H1 (cell line): ENCODE measurements at regions not wholly inside any gene's neighbourhood (a gene's known extent, or its start where the extent isn't known, plus 50 kb on each side); places are given as distances from the start of the nearest gene placed in this dataset.

Source experiments
- CTCF ChIA-PET: fragments of 300-600 bp; sonication (Branson Sonifier 250); formaldehyde crosslinking; loops from one replicate; lab custom pipeline; 2021; ENCODE audit not compliant: partially characterized antibody; lab: Charles Lee
- POLR2A ChIA-PET: fragments of 300-600 bp; sonication (Branson Sonifier 250); formaldehyde crosslinking; loops from one replicate; lab custom pipeline; 2021; ENCODE audit warnings: inconsistent platforms; ENCODE audit not compliant: partially characterized antibody; lab: Charles Lee
- DNase-seq, 2 experiments: peaks; one replicate each; pipeline versions ENCODE4 v3.0.0 to v3.0.0-alpha.2; 2010 to 2022; ENCODE audit warnings: low spot score in 2 of 2, low read depth in 1 of 2, mixed read lengths in 1 of 2
- FAIRE-seq: peaks from 2 replicates; lab custom pipeline; 2011; peaks lifted over from hg19 to GRCh38; lab: Jason Lieb, UNC
- H2AFZ ChIP-seq: 2 replicates; pipeline ENCODE4 v1.8.1; 2012; ENCODE audit warnings: low read length, inconsistent platforms
- H2AK5ac ChIP-seq: 2 replicates; pipeline ENCODE4 v1.6.1; 2013; ENCODE audit warnings: low read depth, low read length
- H2BK120ac ChIP-seq: replicated peaks from 2 replicates; pipeline ENCODE3; 2013; ENCODE audit warnings: low read depth, low read length, inconsistent platforms
- H2BK12ac ChIP-seq: 2 replicates; pipeline ENCODE4 v1.6.1; 2013; ENCODE audit warnings: low read depth, low read length
- H2BK15ac ChIP-seq: 2 replicates; pipeline ENCODE4 v1.6.1; 2013; ENCODE audit warnings: low read length
- H2BK20ac ChIP-seq: 2 replicates; pipeline ENCODE4 v1.6.1; 2013; ENCODE audit warnings: low read length
- H2BK5ac ChIP-seq: 2 replicates; pipeline ENCODE4 v1.6.1; 2013; ENCODE audit warnings: low read depth, low read length
- H3K14ac ChIP-seq: 2 replicates; pipeline ENCODE4 v1.6.1; 2013; ENCODE audit warnings: inconsistent platforms; ENCODE audit not compliant: insufficient read length
- H3K18ac ChIP-seq: 2 replicates; pipeline ENCODE4 v1.6.1; 2013; ENCODE audit warnings: low read length; ENCODE audit errors: extremely low read depth
- H3K23ac ChIP-seq: 2 replicates; pipeline ENCODE4 v1.6.1; 2013; ENCODE audit warnings: inconsistent platforms; ENCODE audit not compliant: insufficient read length
- H3K23me2 ChIP-seq: 2 replicates; pipeline ENCODE4 v1.6.1; 2013; ENCODE audit warnings: low read depth, low read length
- H3K27ac ChIP-seq: 2 replicates; pipeline ENCODE4 v1.6.1; 2011; ENCODE audit warnings: low read depth, low read length, inconsistent platforms
- H3K27me3 ChIP-seq, 4 experiments: replicated peaks in 1 of 4; 1 replicate in 1 of 4; 2 replicates in 3 of 4; pipeline versions ENCODE4 v1.6.1 to v1.8.1; 2011 to 2013; ENCODE audit warnings: low read length in 3 of 4, mild to moderate bottlenecking in 3 of 4, inconsistent platforms in 2 of 4, mixed read lengths in 2 of 4, moderate library complexity in 1 of 4; ENCODE audit not compliant: control insufficient read depth in 3 of 4, insufficient read depth in 3 of 4; ENCODE audit errors: extremely low read depth in 1 of 4
- H3K36me3 ChIP-seq, 4 experiments: 2 replicates each; pipeline versions ENCODE4 v1.6.1 to v1.8.1; 2011 to 2013; ENCODE audit warnings: mild to moderate bottlenecking in 4 of 4, low read length in 3 of 4, moderate library complexity in 2 of 4, control low read depth in 1 of 4, inconsistent platforms in 1 of 4; ENCODE audit not compliant: insufficient read depth in 4 of 4, control insufficient read depth in 2 of 4
- H3K4ac ChIP-seq: replicated peaks from 2 replicates; pipeline ENCODE3; 2013; ENCODE audit warnings: low read length, low read depth, mixed read lengths, inconsistent platforms; ENCODE audit not compliant: insufficient read length
- H3K4me1 ChIP-seq, 4 experiments: replicated peaks in 1 of 4; 1 replicate in 1 of 4; 2 replicates in 3 of 4; pipeline versions ENCODE4 v1.6.1 to v1.8.1; 2011 to 2013; ENCODE audit warnings: low read length in 3 of 4, inconsistent platforms in 2 of 4, mixed read lengths in 1 of 4; ENCODE audit not compliant: insufficient read depth in 4 of 4, control insufficient read depth in 3 of 4
- H3K4me2 ChIP-seq, 2 experiments: 2 replicates each; pipeline versions ENCODE4 v1.6.1 to v1.8.1; 2011 to 2013; ENCODE audit warnings: low read depth in 2 of 2, low read length in 2 of 2, control low read depth in 1 of 2, inconsistent platforms in 1 of 2, mild to moderate bottlenecking in 1 of 2; ENCODE audit not compliant: insufficient read depth in 1 of 2
- H3K4me3 ChIP-seq, 4 experiments: fragments of 200-600, 300-600 bp in 1 of 4; sonication (generic), shearing (Covaris generic), sonication (Bioruptor Twin) in 1 of 4; 2 replicates each; pipeline versions ENCODE4 v1.5.1 to v1.8.1; 2011 to 2016; ENCODE audit warnings: low read length in 4 of 4, low read depth in 3 of 4, control low read depth in 2 of 4, inconsistent platforms in 2 of 4, mild to moderate bottlenecking in 2 of 4, mixed read lengths in 1 of 4, moderate library complexity in 1 of 4; ENCODE audit not compliant: insufficient read depth in 2 of 4; ENCODE audit errors: extremely low read depth in 1 of 4
- H3K56ac ChIP-seq: replicated peaks from 2 replicates; pipeline ENCODE3; 2013; ENCODE audit warnings: low read depth, mild to moderate bottlenecking, mixed read lengths, low read length, inconsistent platforms; ENCODE audit not compliant: insufficient read length
- H3K79me1 ChIP-seq: 2 replicates; pipeline ENCODE4 v1.6.1; 2013; ENCODE audit warnings: low read depth, low read length, control low read depth
- H3K79me2 ChIP-seq, 2 experiments: 2 replicates each; pipeline versions ENCODE4 v1.6.1 to v1.8.1; 2012 to 2013; ENCODE audit warnings: low read length in 2 of 2, mild to moderate bottlenecking in 2 of 2, inconsistent platforms in 1 of 2; ENCODE audit not compliant: insufficient read depth in 2 of 2, control insufficient read depth in 1 of 2
- H3K9ac ChIP-seq, 4 experiments: replicated peaks in 1 of 4; 1 replicate in 1 of 4; 2 replicates in 3 of 4; pipeline versions ENCODE4 v1.6.1 to v1.8.1; 2011 to 2013; ENCODE audit warnings: low read depth in 3 of 4, low read length in 3 of 4, control low read depth in 2 of 4, mild to moderate bottlenecking in 2 of 4, moderate library complexity in 2 of 4, inconsistent platforms in 1 of 4; ENCODE audit errors: extremely low read depth in 1 of 4
- H3K9me3 ChIP-seq, 2 experiments: 2 replicates each; pipeline versions ENCODE4 v1.6.1 to v1.8.1; 2012 to 2013; ENCODE audit warnings: mild to moderate bottlenecking in 2 of 2, moderate library complexity in 2 of 2, control low read depth in 1 of 2, inconsistent platforms in 1 of 2, low read depth in 1 of 2, low read length in 1 of 2, mixed read lengths in 1 of 2; ENCODE audit not compliant: insufficient read depth in 2 of 2
- H4K20me1 ChIP-seq, 2 experiments: replicated peaks in 1 of 2; 2 replicates each; pipeline versions ENCODE3 to v1.8.1; 2011 to 2013; ENCODE audit warnings: inconsistent platforms in 2 of 2, low read length in 2 of 2, mild to moderate bottlenecking in 1 of 2; ENCODE audit not compliant: insufficient read depth in 2 of 2, control insufficient read depth in 1 of 2
- H4K5ac ChIP-seq: 2 replicates; pipeline ENCODE4 v1.6.1; 2013; ENCODE audit warnings: low read length, low read depth, mixed read lengths, inconsistent platforms; ENCODE audit not compliant: insufficient read length
- H4K8ac ChIP-seq: 2 replicates; pipeline ENCODE4 v1.8.0; 2013; ENCODE audit warnings: mild to moderate bottlenecking, moderate library complexity, low read length, inconsistent platforms; ENCODE audit not compliant: insufficient read depth; ENCODE audit errors: extremely low read depth
- H4K91ac ChIP-seq: replicated peaks from 2 replicates; pipeline ENCODE3; 2013; ENCODE audit warnings: low read length, mixed read lengths, inconsistent platforms; ENCODE audit not compliant: insufficient read length
- BACH1 ChIP-seq: IDR thresholded peaks from 2 replicates; pipeline ENCODE4 v1.6.1; 2012; ENCODE audit warnings: low read length, improper control_type of control experiment
- BCL11A ChIP-seq, 2 experiments: IDR thresholded peaks; one replicate each; pipeline ENCODE4 v1.6.1; 2011; ENCODE audit warnings: low read depth in 2 of 2, low read length in 2 of 2, mild to moderate bottlenecking in 2 of 2
- BRCA1 ChIP-seq: IDR thresholded peaks from 2 replicates; pipeline ENCODE4 v1.6.1; 2012; ENCODE audit warnings: low read depth, low read length, improper control_type of control experiment
- CBX8 ChIP-seq: fragments of 300-800, 300-1000 bp; sonication (generic); IDR thresholded peaks from 2 replicates; pipeline ENCODE4 v1.7.1; 2016; ENCODE audit warnings: low read depth, low read length, borderline replicate concordance
- E2F6 ChIP-seq: IDR thresholded peaks from 2 replicates; pipeline ENCODE4 v1.6.1; 2012; ENCODE audit warnings: inconsistent platforms
- EGR1 ChIP-seq: IDR thresholded peaks from 2 replicates; pipeline ENCODE4 v1.6.1; 2011; ENCODE audit warnings: low read depth, low read length, borderline replicate concordance
- GTF2F1 ChIP-seq: IDR thresholded peaks from 2 replicates; pipeline ENCODE4 v1.6.1; 2012; ENCODE audit warnings: low read depth, low read length, improper control_type of control experiment, borderline replicate concordance
- MAX ChIP-seq: IDR thresholded peaks from 2 replicates; pipeline ENCODE4 v1.6.1; 2012; ENCODE audit warnings: inconsistent platforms
- POLR2AphosphoS5 ChIP-seq: IDR thresholded peaks from 2 replicates; pipeline ENCODE4 v1.6.1; 2011; ENCODE audit warnings: low read depth, low read length
- RAD21 ChIP-seq, 2 experiments: IDR thresholded peaks in 1 of 2; conservative IDR thresholded peaks in 1 of 2; 2 replicates each; pipeline ENCODE4 v1.6.1; 2011; ENCODE audit warnings: low read depth in 2 of 2, low read length in 2 of 2, improper control_type of control experiment in 1 of 2, inconsistent platforms in 1 of 2, mild to moderate bottlenecking in 1 of 2, moderate library complexity in 1 of 2
- SIRT6 ChIP-seq: IDR thresholded peaks from one replicate; pipeline ENCODE4 v1.7.1; 2012; ENCODE audit warnings: low read length, inconsistent platforms
- SP2 ChIP-seq: IDR thresholded peaks from 2 replicates; pipeline ENCODE4 v1.6.1; 2012; ENCODE audit warnings: mild to moderate bottlenecking, low read length, inconsistent platforms
- USF2 ChIP-seq: IDR thresholded peaks from 2 replicates; pipeline ENCODE4 v1.6.1; 2011; ENCODE audit warnings: low read length, improper control_type of control experiment
- ZNF274 ChIP-seq: IDR thresholded peaks from 2 replicates; pipeline ENCODE4 v1.7.0; 2012; ENCODE audit warnings: low read length, borderline replicate concordance; ENCODE audit errors: extremely low read depth
- WGBS, 2 experiments: shearing (Covaris generic) in 1 of 2; methylation state at CpG; one replicate each; pipeline versions ENCODE4 v1.1.6 to v1.1.7; 2013 to 2015; ENCODE audit warnings: low lambda C conversion rate in 2 of 2, mixed read lengths in 2 of 2, inconsistent platforms in 1 of 2, low coverage in 1 of 2, missing lambda C conversion rate in 1 of 2; ENCODE audit not compliant: insufficient replicate concordance in 2 of 2, insufficient coverage in 1 of 2, insufficient read length in 1 of 2; ENCODE audit errors: extremely low coverage in 1 of 2, missing lambda C conversion rate in 1 of 2; 5-methylcytosine and 5-hydroxymethylcytosine counted together

DNA sequence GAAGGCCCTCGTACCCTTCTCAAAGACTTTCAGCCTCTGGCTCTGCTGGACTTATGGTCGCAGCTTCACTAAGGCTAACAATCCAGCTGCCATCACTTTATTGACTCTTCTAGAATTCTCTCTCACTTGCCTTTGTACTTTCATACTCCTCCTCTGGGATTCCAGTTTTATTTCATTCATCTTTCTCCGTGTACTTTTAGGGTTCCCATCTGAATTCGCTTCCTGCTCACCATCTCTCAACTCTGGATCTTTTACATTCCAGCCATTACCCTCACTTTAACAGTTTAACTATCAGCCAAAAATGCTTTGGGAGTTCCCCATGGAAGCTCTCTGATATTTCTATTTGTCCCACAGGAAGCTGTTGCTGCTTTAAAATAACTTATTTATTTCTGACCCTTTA is 149.3 kb upstream of the KL start:
- WGBS, 2 experiments, result 82% methylated on average over 4 of the region's 4 CpGs; no CpG with 5 or more reads in 1 of the 2 experiments
- POLR2A ChIA-PET, result no interaction called here
- Histone ChIP-seq H4K5ac (no peak overlapping the region), H2BK5ac (no peak overlapping the region), H3K56ac (no peak overlapping the region), H3K79me1 (no peaks in the 10 kb centered on the region), H3K9ac (no peak overlapping the region), H3K36me3 (no peaks in the 10 kb centered on the region), H2BK12ac (no peak overlapping the region), H3K23ac (no peak overlapping the region), H3K4me1 (no peaks in the 10 kb centered on the region), H2BK15ac (no peak overlapping the region), H3K18ac (no peak overlapping the region), H4K20me1 (no peaks in the 10 kb centered on the region), H3K27ac (no peak overlapping the region), H3K27me3 (no peaks in the 10 kb centered on the region), H2BK20ac (no peak overlapping the region), H2AK5ac (no peak overlapping the region), H2AFZ (no peak overlapping the region), H4K8ac (no peak overlapping the region), H3K4me3 (no peak overlapping the region), H3K23me2 (no peaks in the 10 kb centered on the region), H3K9me3 (peaks cover 2% of the 10 kb centered on the region in 2 experiments; a peak in 1 of 4 replicates), H2BK120ac (no peak overlapping the region), H3K4ac (no peak overlapping the region), H4K91ac (no peak overlapping the region), H3K4me2 (no peak overlapping the region), H3K14ac (no peak overlapping the region), H3K79me2 (no peaks in the 10 kb centered on the region)
- DNase-seq (no peak), FAIRE-seq (no peak)
- CTCF ChIA-PET, result interaction anchor here (0.7 kb wide), 1 partner anchor 37 kb away, joined by 3 read pairs; no protein-coding TSS in a partner anchor
- TF ChIP-seq USF2 (no peak), SP2 (no peak), CBX8 (no peak), MAX (no peak), SIRT6 (no peak), EGR1 (no peak), BCL11A (IDR thresholded peaks at IDR 0.05; ENCODE audit: low read depth in 2 of 2, low read length in 2 of 2) (no peak), POLR2AphosphoS5 (no peak), GTF2F1 (no peak), BRCA1 (no peak), RAD21 (IDR thresholded peaks at IDR 0.05 in 1 of 2, conservative IDR thresholded peaks at IDR 0.05 in 1 of 2; ENCODE audit: low read depth in 2 of 2, low read length in 2 of 2) (no peak), E2F6 (no peak), ZNF274 (no peak), BACH1 (no peak)
